Coronary artery (tissue), 2 donors: ENCODE measurements at regions not wholly inside any gene's neighbourhood (a gene's known extent, or its start where the extent isn't known, plus 50 kb on each side); places are given as distances from the start of the nearest gene placed in this dataset.
"Not testable (repeated sequence)": the region's sequence is repeated elsewhere in the genome, so short reads cannot be mapped to it uniquely, and the experiment has no call there.

Experiments used
- DNase-seq: peaks from one replicate; pipeline ENCODE4 v3.0.0-alpha.2; 2017; ENCODE audit warnings: low spot score
- H3K27ac ChIP-seq, 2 donors: fragments of 200-600 bp; sonication (generic); one replicate each; pipeline ENCODE4 v1.5.1; 2016 to 2019
- H3K4me3 ChIP-seq: fragments of 200-600 bp; sonication (generic); 2 replicates; pipeline ENCODE4 v1.5.1; 2016; ENCODE audit warnings: mild to moderate bottlenecking, moderate library complexity
- CTCF ChIP-seq: fragments of 200-600 bp; sonication (generic); IDR thresholded peaks from one replicate; pipeline ENCODE4 v1.5.1; 2019; ENCODE audit warnings: antibody characterized with exemption

GRCh38 chr12:131642101-131642540 is 68.8 kb upstream of the SFSWAP start:
- no peak for DNase-seq
- no peak overlapping the region for H3K27ac ChIP-seq
- no peak for TF ChIP-seq CTCF
- H3K4me3 ChIP-seq = no peak overlapping the region

DNA sequence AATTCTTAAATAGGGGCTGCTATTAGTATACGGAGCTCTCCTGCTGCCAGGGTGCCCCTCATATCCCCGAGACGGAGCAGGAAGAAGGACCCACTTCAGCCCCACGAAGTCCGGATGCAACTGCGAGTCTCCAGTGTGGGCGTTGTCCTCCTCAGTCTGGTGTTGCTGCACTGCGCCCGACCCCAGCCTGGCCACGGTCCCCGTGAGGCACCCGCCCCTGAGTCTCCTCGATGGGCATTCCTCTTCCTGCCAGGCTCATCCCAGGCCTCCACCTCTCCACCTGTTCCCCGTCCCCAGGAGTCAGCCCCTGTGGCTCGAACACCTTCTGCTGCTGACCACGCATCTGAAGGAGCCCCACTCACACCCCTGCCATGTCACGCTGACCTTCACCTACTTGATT is 68.1 kb upstream of the SFSWAP start:
- no peak for TF ChIP-seq CTCF
- Histone ChIP-seq H3K4me3 (no peak overlapping the region), H3K27ac (no peak overlapping the region)
- no peak for DNase-seq

- no peak for TF ChIP-seq CTCF
- H3K27ac ChIP-seq = no peak overlapping the region
- no peak for DNase-seq
These were observed 67.0 kb upstream of the SFSWAP start for GRCh38 chr12:131643631-131644452.

GRCh38 chr12:131644481-131644880 is 66.4 kb upstream of the SFSWAP start:
- Histone ChIP-seq H3K27ac (no peak overlapping the region), H3K4me3 (no peak overlapping the region)
- no peak for TF ChIP-seq CTCF
- DNase-seq = peak; percentile 46

More at GRCh38 chr12:131643631-131644452, 67.0 kb upstream of the SFSWAP start:
- no peak overlapping the region for H3K4me3 ChIP-seq

GRCh38 chr12:131644917-131645316 is 66.0 kb upstream of the SFSWAP start:
- H3K27ac ChIP-seq = not testable (repeated sequence)

DNA sequence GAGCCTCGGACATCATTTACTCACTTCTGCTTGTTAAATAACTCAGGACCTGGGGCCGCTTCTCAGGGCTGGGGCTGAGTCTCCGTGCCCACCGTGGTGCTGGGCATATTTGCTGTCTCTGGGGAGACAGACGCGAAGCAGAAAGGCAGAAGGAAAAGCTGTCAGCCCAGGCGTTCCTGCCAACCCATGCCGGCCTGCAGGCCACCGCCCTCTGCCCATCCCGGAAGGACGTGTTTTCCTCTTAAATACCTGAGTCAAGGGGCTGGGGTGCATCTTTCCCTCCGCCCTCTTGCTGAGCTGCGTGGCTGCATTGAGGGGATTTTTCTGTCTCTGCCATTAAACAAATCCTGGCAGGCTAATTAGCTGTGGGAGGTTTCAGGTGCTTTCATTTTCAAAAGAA is 65.3 kb upstream of the SFSWAP start:
- not testable (repeated sequence) for H3K4me3 ChIP-seq, H3K27ac ChIP-seq, DNase-seq

More at GRCh38 chr12:131644917-131645316, 66.0 kb upstream of the SFSWAP start:
- peak; percentile 62 for DNase-seq
- H3K4me3 ChIP-seq = not testable (repeated sequence)

GRCh38 chr12:131646444-131646843 is 64.4 kb upstream of the SFSWAP start:
- H3K27ac ChIP-seq, DNase-seq, H3K4me3 ChIP-seq: not testable (repeated sequence)

- no peak overlapping the region for H3K4me3 ChIP-seq
- no peak overlapping the region for H3K27ac ChIP-seq
- no peak for DNase-seq
- TF ChIP-seq CTCF = no peak
These were observed 63.2 kb upstream of the SFSWAP start for GRCh38 chr12:131647667-131648066.

DNA sequence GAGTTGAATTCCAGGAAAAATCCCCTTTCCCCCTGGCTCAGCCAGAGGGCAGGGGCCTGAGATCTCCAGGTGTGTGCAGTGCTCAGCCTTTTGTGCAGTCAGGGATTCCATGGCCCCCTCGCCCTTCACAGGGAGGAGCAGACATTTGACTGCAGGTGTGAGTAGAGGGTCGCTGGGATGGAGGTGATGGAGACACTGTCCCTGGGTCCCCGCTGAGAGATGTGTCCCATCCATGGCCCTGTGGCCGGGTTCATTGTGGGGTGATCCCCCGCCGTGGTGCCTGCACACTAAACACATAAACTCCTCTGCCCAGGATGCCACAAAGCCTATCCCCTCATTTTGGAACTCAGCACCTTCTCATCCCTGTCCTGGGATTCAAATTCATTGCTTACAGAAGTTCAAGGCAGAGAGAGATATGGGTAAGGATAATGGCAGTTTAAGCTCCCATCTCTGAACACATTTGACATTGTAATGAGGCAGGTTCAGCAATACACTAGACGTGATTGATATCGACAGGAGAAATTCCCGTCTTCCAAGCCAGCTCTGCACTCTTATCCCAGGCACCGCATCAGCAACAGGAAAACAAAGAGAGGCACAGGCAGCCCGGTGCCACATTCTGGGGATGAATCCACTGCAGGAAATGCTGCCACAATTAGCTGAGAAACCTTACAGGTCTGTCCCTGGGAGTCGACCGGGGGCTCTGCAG is 55.3 kb upstream of the SFSWAP start:
- not testable (repeated sequence) for H3K4me3 ChIP-seq, H3K27ac ChIP-seq
- DNase-seq = peak; percentile 29

DNA sequence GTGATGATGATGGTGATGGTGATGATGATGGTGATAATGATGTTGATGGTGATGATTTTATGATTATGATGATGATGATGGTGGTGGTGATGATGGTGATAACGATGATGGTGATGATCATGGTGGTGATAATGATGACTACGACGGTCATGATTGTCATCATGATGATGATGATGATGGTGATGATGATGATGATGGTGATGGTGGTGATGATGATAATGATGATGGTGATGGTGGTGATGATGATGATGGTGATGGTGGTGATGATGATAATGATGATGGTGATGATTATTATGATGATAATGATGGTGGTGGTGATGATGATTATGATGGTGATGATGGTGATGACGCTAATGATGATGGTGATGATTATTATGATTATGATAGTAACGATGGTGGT is 54.1 kb upstream of the SFSWAP start:
- not testable (repeated sequence) for DNase-seq, H3K4me3 ChIP-seq, H3K27ac ChIP-seq

- not testable (repeated sequence) for H3K27ac ChIP-seq, DNase-seq, H3K4me3 ChIP-seq
These were observed 52.3 kb upstream of the SFSWAP start for GRCh38 chr12:131658605-131659004.

- DNase-seq, H3K4me3 ChIP-seq: not testable (repeated sequence)
These were observed 51.4 kb upstream of the SFSWAP start for GRCh38 chr12:131659484-131659883.

GRCh38 chr12:131659976-131660375 is 50.9 kb upstream of the SFSWAP start:
- DNase-seq = peak; percentile 22

More at GRCh38 chr12:131659484-131659883, 51.4 kb upstream of the SFSWAP start:
- not testable (repeated sequence) for H3K27ac ChIP-seq

More at GRCh38 chr12:131659976-131660375, 50.9 kb upstream of the SFSWAP start:
- not testable (repeated sequence) for H3K4me3 ChIP-seq, H3K27ac ChIP-seq
